M059J (cell line): ENCODE measurements at regions not wholly inside any gene's neighbourhood (a gene's known extent, or its start where the extent isn't known, plus 50 kb on each side); places are given as distances from the start of the nearest gene placed in this dataset.
"Not testable (repeated sequence)": the region's sequence is repeated elsewhere in the genome, so short reads cannot be mapped to it uniquely, and the experiment has no call there.

Experiments used
- DNase-seq: peaks from one replicate; pipeline ENCODE4 v3.0.0-alpha.2; 2012; ENCODE audit warnings: low read depth

GRCh38 chr12:30578426-30578825, 117.2 kb downstream of the IPO8 start:
- no peak for DNase-seq

- no peak for DNase-seq
Measured at GRCh38 chr12:30573145-30573544, 122.5 kb downstream of the IPO8 start.

- DNase-seq = no peak
Measured at GRCh38 chr12:30570211-30570890, 125.3 kb downstream of the IPO8 start.

GRCh38 chr12:30569426-30569825, 126.2 kb downstream of the IPO8 start:
- DNase-seq = no peak

- no peak for DNase-seq
Measured at GRCh38 chr12:30568453-30568852, 127.2 kb downstream of the IPO8 start.

GRCh38 chr12:30567082-30567481, 128.6 kb downstream of the IPO8 start:
- DNase-seq = no peak

- no peak for DNase-seq
Measured at GRCh38 chr12:30564394-30564793, 131.3 kb downstream of the IPO8 start.

GRCh38 chr12:30548203-30548602, 147.5 kb downstream of the IPO8 start:
- DNase-seq = peak; percentile 16

- DNase-seq = peak; percentile 25
Measured at GRCh38 chr12:30546121-30546520, 149.5 kb downstream of the IPO8 start.

GRCh38 chr12:30544704-30545103, 151.0 kb downstream of the IPO8 start:
- DNase-seq = not testable (repeated sequence)

- no peak for DNase-seq
Measured at GRCh38 chr12:30537228-30537627, 158.4 kb downstream of the IPO8 start.

GRCh38 chr12:30533558-30534265, 162.0 kb downstream of the IPO8 start:
- DNase-seq = peak; percentile 29

GRCh38 chr12:30531731-30532678, 163.7 kb downstream of the IPO8 start:
- no peak for DNase-seq

- peak; percentile 18 for DNase-seq
Measured at GRCh38 chr12:30529489-30530269, 166.0 kb downstream of the IPO8 start.

GRCh38 chr12:30525171-30525570, 170.5 kb downstream of the IPO8 start:
- DNase-seq = no peak

- DNase-seq = not testable (repeated sequence)
Measured at GRCh38 chr12:30520285-30520684, 175.4 kb downstream of the IPO8 start.

- DNase-seq = no peak
Measured at GRCh38 chr12:30519535-30519934, 176.1 kb downstream of the IPO8 start.

- no peak for DNase-seq
Measured at GRCh38 chr12:30517320-30517719, 178.3 kb downstream of the IPO8 start.

GRCh38 chr12:30515351-30515750, 180.3 kb downstream of the IPO8 start:
- no peak for DNase-seq

GRCh38 chr12:30514666-30515065, 181.0 kb downstream of the IPO8 start:
- DNase-seq = no peak

- DNase-seq = no peak
Measured at GRCh38 chr12:30508205-30508967, 187.3 kb downstream of the IPO8 start.
